Neural cell (in vitro differentiated cells): ENCODE measurements at regions not wholly inside any gene's neighbourhood (a gene's known extent, or its start where the extent isn't known, plus 50 kb on each side); places are given as distances from the start of the nearest gene placed in this dataset.

ENCODE experiments used
- H2AFZ ChIP-seq: fragments of 200-600, 300-800 bp; sonication (generic), shearing (Covaris generic); 2 replicates; pipeline ENCODE4 v1.6.0; 2014; ENCODE audit warnings: low read depth, mild to moderate bottlenecking, antibody characterized with exemption, low read length, moderate library complexity
- H3F3A ChIP-seq: fragments of 200-600 bp; shearing (Covaris generic); 2 replicates; pipeline ENCODE4 v1.6.1; 2016; ENCODE audit warnings: mild to moderate bottlenecking, moderate library complexity, mixed read lengths, antibody characterized with exemption, low read length; ENCODE audit not compliant: insufficient read depth, poor library complexity, severe bottlenecking
- H3K27ac ChIP-seq: fragments of 200-600, 300-800 bp; sonication (generic), shearing (Covaris generic); 2 replicates; pipeline ENCODE4 v1.5.1; 2014; ENCODE audit warnings: mild to moderate bottlenecking, low read length, moderate library complexity
- H3K27me3 ChIP-seq: fragments of 300-800, 200-600 bp; sonication (generic), shearing (Covaris generic); 2 replicates; pipeline ENCODE4 v1.6.0; 2014; ENCODE audit warnings: mild to moderate bottlenecking, low read depth, low read length, moderate library complexity; ENCODE audit not compliant: insufficient read depth
- H3K36me3 ChIP-seq: fragments of 300-800, 200-600 bp; sonication (generic), shearing (Covaris generic); 2 replicates; pipeline ENCODE4 v1.5.1; 2014; ENCODE audit warnings: mild to moderate bottlenecking, antibody characterized with exemption, low read length, moderate library complexity; ENCODE audit not compliant: insufficient read depth
- H3K4me2 ChIP-seq: fragments of 300-800, 200-600 bp; sonication (generic), shearing (Covaris generic); 2 replicates; pipeline ENCODE4 v1.6.0; 2014; ENCODE audit warnings: mild to moderate bottlenecking, low read length
- H3K4me3 ChIP-seq: fragments of 300-800, 200-600 bp; sonication (generic), shearing (Covaris generic); 2 replicates; pipeline ENCODE4 v1.5.1; 2014; ENCODE audit warnings: mild to moderate bottlenecking, low read length, moderate library complexity
- H3K79me2 ChIP-seq: fragments of 200-600 bp; shearing (Covaris generic); replicated peaks from 2 replicates; pipeline ENCODE4 v1.6.0; 2014; ENCODE audit warnings: mild to moderate bottlenecking, low read length, moderate library complexity; ENCODE audit not compliant: insufficient read depth
- H3K9ac ChIP-seq: fragments of 300-800, 200-600 bp; sonication (generic), shearing (Covaris generic); 2 replicates; pipeline ENCODE4 v1.6.1; 2016; ENCODE audit warnings: mild to moderate bottlenecking, low read length, mixed read lengths
- H3K9me2 ChIP-seq: fragments of 200-600 bp; shearing (Covaris generic); 2 replicates; pipeline ENCODE4 v1.6.1; 2016; ENCODE audit warnings: mild to moderate bottlenecking, low read length, mixed read lengths; ENCODE audit not compliant: insufficient read depth
- H3K9me3 ChIP-seq: fragments of 200-600, 300-800 bp; sonication (generic), shearing (Covaris generic); 2 replicates; pipeline ENCODE4 v1.6.1; 2016; ENCODE audit warnings: mild to moderate bottlenecking, mixed run types, low read length, moderate library complexity, mixed read lengths
- H4K20me1 ChIP-seq: fragments of 200-600 bp; shearing (Covaris generic); 2 replicates; pipeline ENCODE4 v1.6.1; 2016; ENCODE audit warnings: mild to moderate bottlenecking, mixed run types; ENCODE audit not compliant: insufficient read depth
- EP300 ChIP-seq: fragments of 450-650 bp; conservative IDR thresholded peaks from 2 replicates; pipeline ENCODE4 v1.6.1; 2014; ENCODE audit warnings: antibody characterized with exemption, mild to moderate bottlenecking, moderate library complexity; ENCODE audit not compliant: poor library complexity, severe bottlenecking
- EZH2 ChIP-seq: fragments of 200-600, 300-800 bp; shearing (Covaris generic), sonication (generic); IDR thresholded peaks from 2 replicates; pipeline ENCODE4 v1.6.1; 2014; ENCODE audit warnings: antibody characterized with exemption, low read length, borderline replicate concordance, mild to moderate bottlenecking; ENCODE audit not compliant: insufficient read depth, poor library complexity, severe bottlenecking
- MXI1 ChIP-seq: fragments of 450-650 bp; conservative IDR thresholded peaks from 2 replicates; pipeline ENCODE4 v1.6.1; 2014; ENCODE audit warnings: antibody characterized with exemption, mild to moderate bottlenecking; ENCODE audit not compliant: poor library complexity, severe bottlenecking
- POLR2AphosphoS5 ChIP-seq: IDR thresholded peaks from 2 replicates; pipeline ENCODE4 v1.6.1; 2012
- RAD21 ChIP-seq: fragments of 450-650 bp; conservative IDR thresholded peaks from 2 replicates; pipeline ENCODE4 v1.6.1; 2014; ENCODE audit warnings: antibody characterized with exemption, mild to moderate bottlenecking, moderate library complexity
- SMC3 ChIP-seq: fragments of 450-650 bp; conservative IDR thresholded peaks from 2 replicates; pipeline ENCODE4 v1.6.1; 2014; ENCODE audit warnings: antibody characterized with exemption, mild to moderate bottlenecking, moderate library complexity; ENCODE audit not compliant: poor library complexity
- TAF1 ChIP-seq: IDR thresholded peaks from 2 replicates; pipeline ENCODE4 v1.6.1; 2012; ENCODE audit warnings: low read depth
- TF ChIP-seq, protein P1 (sequence below): fragments of 450-650 bp; IDR thresholded peaks from 2 replicates; pipeline ENCODE4 v1.5.1; 2014; ENCODE audit warnings: antibody characterized with exemption, mild to moderate bottlenecking, moderate library complexity; ENCODE audit not compliant: poor library complexity, severe bottlenecking
- TF ChIP-seq, protein P2 (sequence below): IDR thresholded peaks from 2 replicates; pipeline ENCODE4 v1.6.1; 2012; ENCODE audit warnings: borderline replicate concordance

DNA sequence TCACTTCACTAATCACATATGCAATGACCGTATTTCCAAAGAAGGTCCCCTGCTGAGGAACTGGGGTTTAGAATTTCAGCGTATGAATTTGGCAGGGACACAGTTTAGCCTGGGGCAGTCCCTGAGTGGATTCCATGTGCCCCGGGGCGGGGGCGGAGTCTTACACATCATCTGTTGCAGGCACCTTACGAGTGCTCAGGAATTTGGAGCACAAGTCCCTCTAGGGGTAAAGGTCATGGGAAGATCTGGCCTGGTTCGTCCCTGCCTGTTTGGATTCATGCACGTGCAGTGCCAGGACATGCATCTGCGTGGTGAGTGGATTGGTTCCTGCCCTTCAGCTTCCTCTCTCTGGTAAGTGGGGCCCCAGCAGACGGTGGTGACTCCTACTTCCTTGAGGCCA, 208.3 kb upstream of the C1orf174 start:
- Histone ChIP-seq H4K20me1 (no peaks in the 10 kb centered on the region), H3K79me2 (no peaks in the 10 kb centered on the region), H3K27ac (no peak overlapping the region), H3K27me3 (no peaks in the 10 kb centered on the region), H3K36me3 (no peaks in the 10 kb centered on the region), H3K9ac (no peak overlapping the region), H2AFZ (no peak overlapping the region), H3F3A (no peaks in the 10 kb centered on the region), H3K9me3 (no peaks in the 10 kb centered on the region), H3K9me2 (no peaks in the 10 kb centered on the region), H3K4me3 (no peak overlapping the region), H3K4me2 (no peak overlapping the region)
- TF ChIP-seq, protein P1, sequence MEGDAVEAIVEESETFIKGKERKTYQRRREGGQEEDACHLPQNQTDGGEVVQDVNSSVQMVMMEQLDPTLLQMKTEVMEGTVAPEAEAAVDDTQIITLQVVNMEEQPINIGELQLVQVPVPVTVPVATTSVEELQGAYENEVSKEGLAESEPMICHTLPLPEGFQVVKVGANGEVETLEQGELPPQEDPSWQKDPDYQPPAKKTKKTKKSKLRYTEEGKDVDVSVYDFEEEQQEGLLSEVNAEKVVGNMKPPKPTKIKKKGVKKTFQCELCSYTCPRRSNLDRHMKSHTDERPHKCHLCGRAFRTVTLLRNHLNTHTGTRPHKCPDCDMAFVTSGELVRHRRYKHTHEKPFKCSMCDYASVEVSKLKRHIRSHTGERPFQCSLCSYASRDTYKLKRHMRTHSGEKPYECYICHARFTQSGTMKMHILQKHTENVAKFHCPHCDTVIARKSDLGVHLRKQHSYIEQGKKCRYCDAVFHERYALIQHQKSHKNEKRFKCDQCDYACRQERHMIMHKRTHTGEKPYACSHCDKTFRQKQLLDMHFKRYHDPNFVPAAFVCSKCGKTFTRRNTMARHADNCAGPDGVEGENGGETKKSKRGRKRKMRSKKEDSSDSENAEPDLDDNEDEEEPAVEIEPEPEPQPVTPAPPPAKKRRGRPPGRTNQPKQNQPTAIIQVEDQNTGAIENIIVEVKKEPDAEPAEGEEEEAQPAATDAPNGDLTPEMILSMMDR, result no peak
- TF ChIP-seq TAF1 (no peak), EZH2 (no peak), RAD21 (no peak), POLR2AphosphoS5 (no peak), MXI1 (no peak), SMC3 (no peak), EP300 (no peak)
- TF ChIP-seq, protein P2, sequence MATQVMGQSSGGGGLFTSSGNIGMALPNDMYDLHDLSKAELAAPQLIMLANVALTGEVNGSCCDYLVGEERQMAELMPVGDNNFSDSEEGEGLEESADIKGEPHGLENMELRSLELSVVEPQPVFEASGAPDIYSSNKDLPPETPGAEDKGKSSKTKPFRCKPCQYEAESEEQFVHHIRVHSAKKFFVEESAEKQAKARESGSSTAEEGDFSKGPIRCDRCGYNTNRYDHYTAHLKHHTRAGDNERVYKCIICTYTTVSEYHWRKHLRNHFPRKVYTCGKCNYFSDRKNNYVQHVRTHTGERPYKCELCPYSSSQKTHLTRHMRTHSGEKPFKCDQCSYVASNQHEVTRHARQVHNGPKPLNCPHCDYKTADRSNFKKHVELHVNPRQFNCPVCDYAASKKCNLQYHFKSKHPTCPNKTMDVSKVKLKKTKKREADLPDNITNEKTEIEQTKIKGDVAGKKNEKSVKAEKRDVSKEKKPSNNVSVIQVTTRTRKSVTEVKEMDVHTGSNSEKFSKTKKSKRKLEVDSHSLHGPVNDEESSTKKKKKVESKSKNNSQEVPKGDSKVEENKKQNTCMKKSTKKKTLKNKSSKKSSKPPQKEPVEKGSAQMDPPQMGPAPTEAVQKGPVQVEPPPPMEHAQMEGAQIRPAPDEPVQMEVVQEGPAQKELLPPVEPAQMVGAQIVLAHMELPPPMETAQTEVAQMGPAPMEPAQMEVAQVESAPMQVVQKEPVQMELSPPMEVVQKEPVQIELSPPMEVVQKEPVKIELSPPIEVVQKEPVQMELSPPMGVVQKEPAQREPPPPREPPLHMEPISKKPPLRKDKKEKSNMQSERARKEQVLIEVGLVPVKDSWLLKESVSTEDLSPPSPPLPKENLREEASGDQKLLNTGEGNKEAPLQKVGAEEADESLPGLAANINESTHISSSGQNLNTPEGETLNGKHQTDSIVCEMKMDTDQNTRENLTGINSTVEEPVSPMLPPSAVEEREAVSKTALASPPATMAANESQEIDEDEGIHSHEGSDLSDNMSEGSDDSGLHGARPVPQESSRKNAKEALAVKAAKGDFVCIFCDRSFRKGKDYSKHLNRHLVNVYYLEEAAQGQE, result no peak

DNA sequence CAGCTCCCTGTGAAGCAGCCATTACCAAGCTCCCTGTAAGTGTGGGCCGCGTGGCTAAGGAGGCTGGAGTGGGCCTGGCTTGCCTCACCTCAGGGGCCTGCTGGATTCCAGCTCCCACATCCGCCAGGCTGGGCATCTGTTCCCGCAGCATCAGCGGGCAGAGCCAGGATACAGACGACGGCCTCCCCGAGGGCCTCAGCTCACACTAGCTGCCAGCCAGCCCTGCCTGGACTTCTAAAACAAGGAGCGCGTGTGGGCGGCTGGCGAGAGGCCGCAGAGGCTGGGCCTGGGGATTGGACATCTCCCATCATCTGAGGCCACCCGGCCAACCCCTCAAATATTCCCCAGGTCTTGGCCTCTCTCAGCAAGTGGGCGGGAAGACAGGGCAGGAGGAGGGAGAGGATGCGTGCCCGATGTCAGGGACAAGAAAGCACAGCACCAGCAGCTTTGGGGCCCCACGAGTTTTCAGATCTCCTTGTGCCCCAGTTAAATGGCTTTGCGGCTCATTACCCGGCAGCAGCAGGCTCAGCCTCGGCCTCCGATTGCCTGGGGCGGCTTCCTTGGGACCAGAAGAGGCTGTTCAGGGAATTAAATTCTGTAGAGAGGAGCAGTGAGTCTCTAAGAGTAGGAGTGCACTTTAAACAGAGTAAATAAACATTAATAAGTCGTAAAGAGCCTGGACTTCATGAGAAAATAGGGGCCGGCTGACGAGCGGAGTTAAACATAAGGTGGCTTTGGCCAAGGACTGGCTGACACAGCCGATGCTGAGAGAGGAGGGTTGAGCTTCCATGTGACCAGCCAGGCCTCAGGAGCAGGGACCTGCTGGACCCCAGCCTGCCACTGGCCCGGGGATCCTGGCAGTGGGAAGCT, 208.9 kb upstream of the C1orf174 start:
- no peak overlapping the region for H3K27ac ChIP-seq
- TF ChIP-seq RAD21, result no peak
- TF ChIP-seq SMC3, result no peak
- TF ChIP-seq EP300, result no peak
- TF ChIP-seq, protein P2, result no peak
- TF ChIP-seq TAF1, result no peak
- no peak for TF ChIP-seq POLR2AphosphoS5
- TF ChIP-seq, protein P1, result no peak
- no peak for TF ChIP-seq MXI1
- TF ChIP-seq EZH2, result no peak

More for the DNA sequence above, 208.9 kb upstream of the C1orf174 start:
- no peaks in the 10 kb centered on the region for H3K9me2 ChIP-seq
- no peak overlapping the region for H3K9ac ChIP-seq
- no peaks in the 10 kb centered on the region for H4K20me1 ChIP-seq
- no peak overlapping the region for H3K4me3 ChIP-seq
- H3K9me3 ChIP-seq, result no peaks in the 10 kb centered on the region
- no peak overlapping the region for H2AFZ ChIP-seq
- H3K79me2 ChIP-seq, result no peaks in the 10 kb centered on the region
- no peak overlapping the region for H3K4me2 ChIP-seq
- H3K27me3 ChIP-seq, result no peaks in the 10 kb centered on the region
- no peaks in the 10 kb centered on the region for H3K36me3 ChIP-seq
- no peaks in the 10 kb centered on the region for H3F3A ChIP-seq
